Activated CD8-positive, alpha-beta T cell treated with anti-CD3 and anti-CD28 coated beads, Interleukin-2, amount 10 ng/mL, durations not matched to agents 7 days and 5 days (primary cell): ENCODE measurements at regions not wholly inside any gene's neighbourhood (a gene's known extent, or its start where the extent isn't known, plus 50 kb on each side); places are given as distances from the start of the nearest gene placed in this dataset.

Experiments
- ATAC-seq: fragments of 150-1000 bp; cut with Tn5 transposase; one replicate; pipeline ENCODE4 v1.10.0; 2021; ENCODE audit warnings: moderate library complexity
- CTCF ChIA-PET: fragments of 350-600 bp; sonication (Branson Sonifier 250); formaldehyde crosslinking; loops from one replicate; lab custom pipeline; 2021; ENCODE audit warnings: antibody characterized with exemption; lab: Charles Lee
- POLR2A ChIA-PET: fragments of 350-600 bp; sonication (Branson Sonifier 250); formaldehyde crosslinking; loops from one replicate; lab custom pipeline; 2021; ENCODE audit warnings: antibody characterized with exemption; lab: Charles Lee
- DNase-seq: peaks from one replicate; pipeline ENCODE4 v3.0.0-alpha.2; 2020
- H3K27ac Mint-ChIP-seq: one replicate; pipeline ENCODE4 v1.8.0; 2021; ENCODE audit warnings: mild to moderate bottlenecking, mixed read lengths
- H3K27me3 Mint-ChIP-seq: one replicate; pipeline ENCODE4 v1.8.0; 2021; ENCODE audit warnings: low read depth, mixed read lengths
- H3K36me3 Mint-ChIP-seq: one replicate; pipeline ENCODE4 v1.8.0; 2021; ENCODE audit warnings: low read depth, mixed read lengths
- H3K4me1 Mint-ChIP-seq: one replicate; pipeline ENCODE4 v1.8.0; 2021; ENCODE audit warnings: low read depth, mixed read lengths
- H3K4me3 Mint-ChIP-seq: one replicate; pipeline ENCODE4 v1.8.0; 2021; ENCODE audit warnings: mild to moderate bottlenecking, mixed read lengths
- H3K9me3 Mint-ChIP-seq: one replicate; pipeline ENCODE4 v1.8.0; 2022; ENCODE audit warnings: mixed read lengths; ENCODE audit not compliant: insufficient read depth

GRCh38 chr4:110780538-110780937 is 157.7 kb upstream of the PITX2 start:
- Mint-ChIP-seq H3K36me3 (no peaks in the 10 kb centered on the region), H3K27ac (no peak overlapping the region), H3K27me3 (no peaks in the 10 kb centered on the region), H3K9me3 (no peaks in the 10 kb centered on the region), H3K4me3 (no peak overlapping the region), H3K4me1 (no peaks in the 10 kb centered on the region)
- DNase-seq (no peak), ATAC-seq (no peak)
- POLR2A ChIA-PET, result no interaction called here
- CTCF ChIA-PET, result no interaction called here

GRCh38 chr4:110781944-110782343 is 159.1 kb upstream of the PITX2 start:
- Mint-ChIP-seq H3K4me3 (no peak overlapping the region), H3K36me3 (no peaks in the 10 kb centered on the region), H3K9me3 (no peaks in the 10 kb centered on the region), H3K27ac (no peak overlapping the region), H3K4me1 (no peaks in the 10 kb centered on the region), H3K27me3 (no peaks in the 10 kb centered on the region)
- CTCF ChIA-PET, result no interaction called here
- POLR2A ChIA-PET, result no interaction called here
- no peak for DNase-seq
- ATAC-seq, result no peak

GRCh38 chr4:110787109-110787508 is 164.2 kb upstream of the PITX2 start:
- Mint-ChIP-seq H3K27ac (no peak overlapping the region), H3K36me3 (no peaks in the 10 kb centered on the region), H3K4me3 (no peak overlapping the region), H3K4me1 (no peaks in the 10 kb centered on the region), H3K27me3 (no peaks in the 10 kb centered on the region), H3K9me3 (no peaks in the 10 kb centered on the region)
- POLR2A ChIA-PET, result no interaction called here
- no peak for DNase-seq
- CTCF ChIA-PET, result no interaction called here
- no peak for ATAC-seq

GRCh38 chr4:110787707-110788106 is 164.8 kb upstream of the PITX2 start:
- no peaks in the 10 kb centered on the region for H3K9me3 Mint-ChIP-seq
- POLR2A ChIA-PET, result no interaction called here
- CTCF ChIA-PET, result no interaction called here

GRCh38 chr4:110788302-110788701 is 165.4 kb upstream of the PITX2 start:
- no peaks in the 10 kb centered on the region for H3K9me3 Mint-ChIP-seq
- no peaks in the 10 kb centered on the region for H3K27me3 Mint-ChIP-seq
- no peaks in the 10 kb centered on the region for H3K4me1 Mint-ChIP-seq
- DNase-seq (no peak), ATAC-seq (no peak)
- CTCF ChIA-PET, result no interaction called here
- no peak overlapping the region for H3K27ac Mint-ChIP-seq
- H3K36me3 Mint-ChIP-seq, result no peaks in the 10 kb centered on the region
- H3K4me3 Mint-ChIP-seq, result no peak overlapping the region
- POLR2A ChIA-PET, result no interaction called here

More at GRCh38 chr4:110787707-110788106, 164.8 kb upstream of the PITX2 start:
- Mint-ChIP-seq H3K36me3 (no peaks in the 10 kb centered on the region), H3K4me3 (no peak overlapping the region), H3K4me1 (no peaks in the 10 kb centered on the region), H3K27me3 (no peaks in the 10 kb centered on the region), H3K27ac (no peak overlapping the region)
- DNase-seq, result no peak
- no peak for ATAC-seq

- no peaks in the 10 kb centered on the region for H3K36me3 Mint-ChIP-seq
- H3K9me3 Mint-ChIP-seq, result no peaks in the 10 kb centered on the region
- no peak for DNase-seq
- H3K4me3 Mint-ChIP-seq, result no peak overlapping the region
- POLR2A ChIA-PET, result no interaction called here
- CTCF ChIA-PET, result no interaction called here
- no peak overlapping the region for H3K27ac Mint-ChIP-seq
- no peaks in the 10 kb centered on the region for H3K27me3 Mint-ChIP-seq
- no peak for ATAC-seq
- H3K4me1 Mint-ChIP-seq, result no peaks in the 10 kb centered on the region
Observed at GRCh38 chr4:110792036-110792435, 169.2 kb upstream of the PITX2 start.

GRCh38 chr4:110793381-110793801 is 170.5 kb upstream of the PITX2 start:
- CTCF ChIA-PET, result no interaction called here
- H3K27ac Mint-ChIP-seq, result no peak overlapping the region
- no peaks in the 10 kb centered on the region for H3K9me3 Mint-ChIP-seq

GRCh38 chr4:110793890-110794554 is 171.1 kb upstream of the PITX2 start:
- H3K27ac Mint-ChIP-seq, result no peak overlapping the region
- H3K27me3 Mint-ChIP-seq, result no peaks in the 10 kb centered on the region
- no peak for ATAC-seq
- no peak overlapping the region for H3K4me3 Mint-ChIP-seq
- POLR2A ChIA-PET, result no interaction called here
- CTCF ChIA-PET, result no interaction called here
- no peaks in the 10 kb centered on the region for H3K4me1 Mint-ChIP-seq
- no peaks in the 10 kb centered on the region for H3K9me3 Mint-ChIP-seq
- H3K36me3 Mint-ChIP-seq, result no peaks in the 10 kb centered on the region
- no peak for DNase-seq

More at GRCh38 chr4:110793381-110793801, 170.5 kb upstream of the PITX2 start:
- Mint-ChIP-seq H3K4me1 (no peaks in the 10 kb centered on the region), H3K36me3 (no peaks in the 10 kb centered on the region), H3K27me3 (no peaks in the 10 kb centered on the region), H3K4me3 (no peak overlapping the region)
- no peak for DNase-seq
- ATAC-seq, result no peak
- POLR2A ChIA-PET, result no interaction called here

GRCh38 chr4:110795971-110796370 is 173.1 kb upstream of the PITX2 start:
- Mint-ChIP-seq H3K4me1 (no peaks in the 10 kb centered on the region), H3K4me3 (no peak overlapping the region), H3K27me3 (no peaks in the 10 kb centered on the region), H3K27ac (no peak overlapping the region), H3K9me3 (no peaks in the 10 kb centered on the region), H3K36me3 (no peaks in the 10 kb centered on the region)
- DNase-seq (no peak), ATAC-seq (no peak)
- ChIA-PET CTCF (no interaction called here), POLR2A (no interaction called here)

- no peak overlapping the region for H3K4me3 Mint-ChIP-seq
- ChIA-PET CTCF (no interaction called here), POLR2A (no interaction called here)
- H3K36me3 Mint-ChIP-seq, result no peaks in the 10 kb centered on the region
- no peaks in the 10 kb centered on the region for H3K9me3 Mint-ChIP-seq
- H3K27ac Mint-ChIP-seq, result no peak overlapping the region
- H3K4me1 Mint-ChIP-seq, result no peaks in the 10 kb centered on the region
- DNase-seq (no peak), ATAC-seq (no peak)
- H3K27me3 Mint-ChIP-seq, result no peaks in the 10 kb centered on the region
Observed at GRCh38 chr4:110797486-110797885, 174.6 kb upstream of the PITX2 start.

- DNase-seq, result no peak
- no peak for ATAC-seq
- POLR2A ChIA-PET, result no interaction called here
- Mint-ChIP-seq H3K4me3 (no peak overlapping the region), H3K27ac (no peak overlapping the region), H3K4me1 (no peaks in the 10 kb centered on the region), H3K27me3 (no peaks in the 10 kb centered on the region), H3K9me3 (no peaks in the 10 kb centered on the region), H3K36me3 (no peaks in the 10 kb centered on the region)
- CTCF ChIA-PET, result no interaction called here
Observed at GRCh38 chr4:110798687-110799086, 175.8 kb upstream of the PITX2 start.

- CTCF ChIA-PET, result no interaction called here
Observed at GRCh38 chr4:110799211-110799610, 176.3 kb upstream of the PITX2 start.

GRCh38 chr4:110801591-110801990 is 178.7 kb upstream of the PITX2 start:
- DNase-seq (no peak), ATAC-seq (no peak)
- ChIA-PET CTCF (no interaction called here), POLR2A (no interaction called here)
- Mint-ChIP-seq H3K27me3 (no peaks in the 10 kb centered on the region), H3K36me3 (no peaks in the 10 kb centered on the region), H3K4me1 (no peaks in the 10 kb centered on the region), H3K27ac (no peak overlapping the region), H3K4me3 (no peak overlapping the region), H3K9me3 (no peaks in the 10 kb centered on the region)

More at GRCh38 chr4:110799211-110799610, 176.3 kb upstream of the PITX2 start:
- POLR2A ChIA-PET, result no interaction called here
- Mint-ChIP-seq H3K9me3 (no peaks in the 10 kb centered on the region), H3K27ac (no peak overlapping the region), H3K36me3 (no peaks in the 10 kb centered on the region), H3K4me1 (no peaks in the 10 kb centered on the region), H3K4me3 (no peak overlapping the region), H3K27me3 (no peaks in the 10 kb centered on the region)
- ATAC-seq (no peak), DNase-seq (no peak)
